Hematopoietic multipotent progenitor cell treated with erythropoietin and hydrocortisone succinate and interleukin-3 and kit ligand, for 15 days (in vitro differentiated cells): ENCODE measurements at regions not wholly inside any gene's neighbourhood (a gene's known extent, or its start where the extent isn't known, plus 50 kb on each side); places are given as distances from the start of the nearest gene placed in this dataset.

ENCODE experiments used
- DNase-seq: peaks from one replicate; pipeline ENCODE4 v3.0.0-alpha.2; 2015; ENCODE audit warnings: low spot score

GRCh38 chr11:134800826-134801225 lies 388.8 kb upstream of the B3GAT1 start:
- no peak for DNase-seq

- DNase-seq = no peak
Observed at GRCh38 chr11:134800130-134800529, 388.1 kb upstream of the B3GAT1 start.

- DNase-seq = no peak
Observed at GRCh38 chr11:134799386-134799785, 387.3 kb upstream of the B3GAT1 start.

- no peak for DNase-seq
Observed at GRCh38 chr11:134797411-134798089, 385.5 kb upstream of the B3GAT1 start.

- DNase-seq = no peak
Observed at GRCh38 chr11:134795017-134795416, 383.0 kb upstream of the B3GAT1 start.

- DNase-seq = no peak
Observed at GRCh38 chr11:134794192-134794591, 382.1 kb upstream of the B3GAT1 start.

- no peak for DNase-seq
Observed at GRCh38 chr11:134792677-134793076, 380.6 kb upstream of the B3GAT1 start.

GRCh38 chr11:134792044-134792443 lies 380.0 kb upstream of the B3GAT1 start:
- no peak for DNase-seq

- DNase-seq = no peak
Observed at GRCh38 chr11:134791102-134791501, 379.1 kb upstream of the B3GAT1 start.

- no peak for DNase-seq
Observed at GRCh38 chr11:134789104-134789503, 377.1 kb upstream of the B3GAT1 start.

- DNase-seq = no peak
Observed at GRCh38 chr11:134786636-134787035, 374.6 kb upstream of the B3GAT1 start.

GRCh38 chr11:134785660-134786284 lies 373.7 kb upstream of the B3GAT1 start:
- no peak for DNase-seq

GRCh38 chr11:134785059-134785458 lies 373.0 kb upstream of the B3GAT1 start:
- no peak for DNase-seq

GRCh38 chr11:134784568-134784967 lies 372.5 kb upstream of the B3GAT1 start:
- DNase-seq = no peak

- no peak for DNase-seq
Observed at GRCh38 chr11:134784046-134784445, 372.0 kb upstream of the B3GAT1 start.

- DNase-seq = no peak
Observed at GRCh38 chr11:134783234-134783633, 371.2 kb upstream of the B3GAT1 start.

GRCh38 chr11:134781380-134781866 lies 369.4 kb upstream of the B3GAT1 start:
- no peak for DNase-seq

GRCh38 chr11:134780486-134781147 lies 368.6 kb upstream of the B3GAT1 start:
- DNase-seq = no peak

- no peak for DNase-seq
Observed at GRCh38 chr11:134779179-134779578, 367.1 kb upstream of the B3GAT1 start.

- no peak for DNase-seq
Observed at GRCh38 chr11:134768463-134768862, 356.4 kb upstream of the B3GAT1 start.

GRCh38 chr11:134765565-134765964 lies 353.5 kb upstream of the B3GAT1 start:
- no peak for DNase-seq

GRCh38 chr11:134764966-134765365 lies 352.9 kb upstream of the B3GAT1 start:
- DNase-seq = no peak

GRCh38 chr11:134764367-134764766 lies 352.3 kb upstream of the B3GAT1 start:
- DNase-seq = no peak
